GM18520 (cell line): ENCODE measurements at regions not wholly inside any gene's neighbourhood (a gene's known extent, or its start where the extent isn't known, plus 50 kb on each side); places are given as distances from the start of the nearest gene placed in this dataset.
"Not testable (repeated sequence)": the region's sequence is repeated elsewhere in the genome, so short reads cannot be mapped to it uniquely, and the experiment has no call there.

Experiments
- ATAC-seq: cut with Tn5 transposase; IDR thresholded peaks from one replicate; pipeline ENCODE4 v1.9.1; 2021; ENCODE audit not compliant: unreplicated experiment

- no peak for ATAC-seq
Observed at GRCh38 chr20:25865715-25866656, 169.3 kb upstream of the ZNF337 start.

- ATAC-seq = not testable (repeated sequence)
Observed at GRCh38 chr20:25864963-25865714, 168.5 kb upstream of the ZNF337 start.

- no peak for ATAC-seq
Observed at GRCh38 chr20:25864326-25864962, 167.8 kb upstream of the ZNF337 start.

- no peak for ATAC-seq
Observed at GRCh38 chr20:25863536-25864325, 167.1 kb upstream of the ZNF337 start.

- ATAC-seq = not testable (repeated sequence)
Observed at GRCh38 chr20:25862967-25863530, 166.4 kb upstream of the ZNF337 start.

- no peak for ATAC-seq
Observed at GRCh38 chr20:25860531-25861150, 164.0 kb upstream of the ZNF337 start.

- no peak for ATAC-seq
Observed at GRCh38 chr20:25859649-25860530, 163.2 kb upstream of the ZNF337 start.

GRCh38 chr20:25858495-25859425 is 162.1 kb upstream of the ZNF337 start:
- ATAC-seq = no peak

- not testable (repeated sequence) for ATAC-seq
Observed at GRCh38 chr20:25857091-25857788, 160.6 kb upstream of the ZNF337 start.

GRCh38 chr20:25856256-25856884 is 159.7 kb upstream of the ZNF337 start:
- ATAC-seq = no peak

GRCh38 chr20:25855451-25856156 is 159.0 kb upstream of the ZNF337 start:
- ATAC-seq = not testable (repeated sequence)

- ATAC-seq = not testable (repeated sequence)
Observed at GRCh38 chr20:25854666-25855065, 158.0 kb upstream of the ZNF337 start.

GRCh38 chr20:25853718-25854388 is 157.2 kb upstream of the ZNF337 start:
- ATAC-seq = peak; percentile 78

GRCh38 chr20:25852968-25853717 is 156.5 kb upstream of the ZNF337 start:
- not testable (repeated sequence) for ATAC-seq

- ATAC-seq = not testable (repeated sequence)
Observed at GRCh38 chr20:25850133-25850532, 153.5 kb upstream of the ZNF337 start.
